ENCODE measurements at regions not wholly inside any gene's neighbourhood (a gene's known extent, or its start where the extent isn't known, plus 50 kb on each side); places are given as distances from the start of the nearest gene placed in this dataset.

- DNase-seq (no peak), ATAC-seq (no peak)
- no peak overlapping the region for H3K27ac ChIP-seq
- intact Hi-C loops (cut with DNase I) = no loop called here
- H3K27me3 ChIP-seq = no peaks in the 10 kb centered on the region
- no peak for TF ChIP-seq CTCF (IDR thresholded peaks at IDR 0.05)
- no peaks in the 10 kb centered on the region for H3K36me3 ChIP-seq
- no peak overlapping the region for H3K4me3 ChIP-seq
- no peaks in the 10 kb centered on the region for H3K9me3 ChIP-seq
- H3K4me1 ChIP-seq = no peaks in the 10 kb centered on the region
These were observed 172.4 kb downstream of the CASP12 start for GRCh38 chr11:104725796-104726408.

- no peaks in the 10 kb centered on the region for H3K9me3 ChIP-seq
- no peak for DNase-seq
- no peak overlapping the region for H3K4me3 ChIP-seq
- intact Hi-C loops (cut with DNase I) = no loop called here
- no peak for ATAC-seq
- H3K36me3 ChIP-seq = no peaks in the 10 kb centered on the region
- TF ChIP-seq CTCF (IDR thresholded peaks at IDR 0.05) = no peak
- H3K27ac ChIP-seq = no peak overlapping the region
- no peaks in the 10 kb centered on the region for H3K4me1 ChIP-seq
- no peaks in the 10 kb centered on the region for H3K27me3 ChIP-seq
These were observed 184.9 kb downstream of the CASP12 start for GRCh38 chr11:104713401-104713800.

GRCh38 chr11:104705490-104706190 lies 192.6 kb downstream of the CASP12 start:
- intact Hi-C loops (cut with DNase I) = no loop called here
- no peaks in the 10 kb centered on the region for H3K27me3 ChIP-seq
- ATAC-seq (peak; percentile 94), DNase-seq (no peak)
- no peaks in the 10 kb centered on the region for H3K36me3 ChIP-seq
- H3K9me3 ChIP-seq = no peaks in the 10 kb centered on the region
- TF ChIP-seq CTCF (IDR thresholded peaks at IDR 0.05) = no peak
- peaks cover 9% of the 10 kb centered on the region for H3K4me1 ChIP-seq
- no peak overlapping the region for H3K4me3 ChIP-seq
- H3K27ac ChIP-seq = peak overlapping the region; percentile 64

- no peak for DNase-seq
- Histone ChIP-seq H3K4me3 (no peak overlapping the region), H3K9me3 (no peaks in the 10 kb centered on the region), H3K36me3 (no peaks in the 10 kb centered on the region), H3K27me3 (no peaks in the 10 kb centered on the region), H3K27ac (peak overlapping the region; percentile 64), H3K4me1 (peaks cover 9% of the 10 kb centered on the region)
- no peak for TF ChIP-seq CTCF (IDR thresholded peaks at IDR 0.05)
- ATAC-seq = no peak
- intact Hi-C loops (cut with DNase I) = no loop called here
These were observed 193.4 kb downstream of the CASP12 start for GRCh38 chr11:104704888-104705287.

GRCh38 chr11:104704146-104704830 lies 194.0 kb downstream of the CASP12 start:
- TF ChIP-seq CTCF (IDR thresholded peaks at IDR 0.05) = no peak
- DNase-seq (no peak), ATAC-seq (no peak)
- intact Hi-C loops (cut with DNase I) = no loop called here
- H3K4me1 ChIP-seq = peaks cover 9% of the 10 kb centered on the region
- H3K4me3 ChIP-seq = no peak overlapping the region
- no peaks in the 10 kb centered on the region for H3K9me3 ChIP-seq
- peak overlapping the region; percentile 64 for H3K27ac ChIP-seq
- H3K27me3 ChIP-seq = no peaks in the 10 kb centered on the region
- no peaks in the 10 kb centered on the region for H3K36me3 ChIP-seq
